ENCODE measurements at regions not wholly inside any gene's neighbourhood (a gene's known extent, or its start where the extent isn't known, plus 50 kb on each side); places are given as distances from the start of the nearest gene placed in this dataset.

DNA sequence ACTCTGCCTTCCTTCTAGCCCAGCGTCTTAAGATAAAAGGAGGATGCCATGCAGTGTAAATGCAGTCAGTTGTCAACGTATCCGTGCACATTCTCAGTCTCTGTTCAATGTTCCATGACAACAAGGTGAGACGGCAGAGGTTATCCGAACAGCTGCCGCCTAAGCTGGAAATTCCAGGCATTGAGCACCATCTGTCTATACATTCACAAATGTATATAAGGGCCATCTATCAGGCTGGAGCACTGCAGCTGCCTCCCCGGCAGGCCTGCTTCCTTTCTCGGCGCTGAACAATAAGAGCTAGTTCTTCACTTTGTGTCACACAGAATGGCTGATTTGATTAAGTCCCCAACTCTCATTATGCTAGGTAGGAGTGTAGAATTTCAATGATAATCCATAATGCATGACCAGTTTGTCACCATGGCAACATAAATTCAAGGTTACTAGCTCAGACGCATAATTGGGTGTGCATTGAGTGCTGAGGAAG lies 282.2 kb upstream of the SOX11 start:
- intact Hi-C loops (cut with DNase I), result no loop called here

DNA sequence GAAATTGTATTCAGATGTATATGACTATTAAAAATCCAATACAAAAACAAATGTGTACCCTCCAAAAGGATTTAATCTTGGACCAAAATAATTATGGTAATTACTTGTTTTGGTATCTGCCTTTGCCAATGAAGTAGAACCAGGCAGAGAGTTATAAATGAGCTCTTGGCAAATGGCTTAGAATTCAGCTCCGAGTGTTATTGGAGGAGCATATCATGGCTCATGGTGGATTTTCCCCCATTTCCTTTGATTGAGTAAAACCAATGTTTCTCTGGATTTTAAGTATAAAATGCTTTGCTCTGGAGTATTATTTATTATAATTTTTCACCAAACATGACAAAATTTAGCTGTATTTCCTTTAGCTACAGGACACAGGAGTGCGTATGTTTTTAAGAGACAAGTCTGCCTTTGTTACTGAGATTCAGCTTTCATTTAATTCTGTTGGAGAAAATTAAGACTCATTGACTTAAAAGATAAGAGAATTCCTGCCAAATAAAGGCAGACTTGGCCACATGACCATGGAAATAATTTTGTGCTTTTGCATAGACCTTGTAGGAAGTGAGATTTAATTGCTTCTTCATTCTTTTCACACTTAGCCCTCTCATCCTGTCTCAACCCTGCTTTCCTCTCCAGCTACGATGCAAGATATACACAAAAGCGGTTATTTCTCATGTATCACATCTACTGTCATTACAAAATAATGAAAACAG lies 281.0 kb upstream of the SOX11 start:
- intact Hi-C loops (cut with DNase I), result no loop called here
- no peak for DNase-seq

More for the DNA sequence above, 282.2 kb upstream of the SOX11 start:
- DNase-seq, result no peak

DNA sequence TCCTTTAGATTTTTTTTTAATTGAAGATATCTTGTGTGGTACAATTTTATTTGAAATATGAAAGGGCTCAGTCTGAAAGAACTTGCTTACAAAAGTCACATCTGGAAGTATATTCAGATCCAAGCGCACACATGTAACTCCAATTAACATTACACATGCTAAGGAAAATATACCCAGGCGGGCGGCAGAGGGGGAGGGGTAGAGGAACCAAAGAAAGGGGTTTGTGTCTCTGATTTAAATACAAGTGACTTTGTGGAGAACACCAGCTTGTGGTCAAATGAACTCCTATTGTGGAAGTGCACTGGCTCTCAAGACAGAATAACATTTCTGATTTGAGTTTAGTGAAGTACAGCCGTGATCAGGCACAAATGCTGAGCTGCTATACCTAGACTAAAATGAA lies 280.2 kb upstream of the SOX11 start:
- no peak for DNase-seq
- intact Hi-C loops (cut with DNase I), result no loop called here

DNA sequence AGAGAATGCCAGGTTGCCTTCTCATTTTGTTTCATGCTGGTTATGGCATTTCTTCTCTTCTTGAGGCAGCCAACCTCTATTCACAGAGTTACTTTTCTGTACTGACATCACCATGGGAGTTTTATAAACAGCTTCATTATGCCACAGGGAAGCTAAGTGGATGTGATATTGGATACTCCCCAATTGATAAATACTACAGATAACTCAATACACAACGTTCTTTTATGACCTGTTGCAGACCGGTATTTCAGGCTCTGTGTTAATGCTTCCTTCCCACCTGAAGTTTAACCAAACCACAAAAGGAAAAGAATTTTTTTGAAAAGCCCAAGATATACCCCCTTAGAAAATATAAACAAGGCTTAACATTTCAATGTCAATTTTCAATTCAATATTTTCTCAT lies 258.3 kb upstream of the SOX11 start:
- DNase-seq, result no peak
- intact Hi-C loops (cut with DNase I), result no loop called here

DNA sequence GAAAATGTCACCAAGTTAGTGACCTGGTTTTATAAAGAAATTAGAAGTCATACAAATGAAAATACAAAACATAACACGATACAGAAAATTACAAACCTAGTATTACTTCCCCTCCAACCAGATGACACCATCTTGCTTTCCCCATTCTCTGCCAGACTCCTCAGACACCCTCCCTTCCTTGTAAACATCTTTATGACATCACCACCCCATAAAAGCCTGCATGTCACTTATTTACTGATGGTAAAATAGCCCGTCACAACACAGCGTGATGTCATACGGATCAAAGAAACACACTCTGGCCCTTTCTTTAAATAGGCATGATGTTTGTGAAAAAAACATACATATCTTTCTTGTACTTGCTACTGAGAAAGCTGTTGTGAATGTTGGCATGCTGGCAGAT lies 254.8 kb upstream of the SOX11 start:
- intact Hi-C loops (cut with DNase I), result no loop called here
- DNase-seq, result no peak

DNA sequence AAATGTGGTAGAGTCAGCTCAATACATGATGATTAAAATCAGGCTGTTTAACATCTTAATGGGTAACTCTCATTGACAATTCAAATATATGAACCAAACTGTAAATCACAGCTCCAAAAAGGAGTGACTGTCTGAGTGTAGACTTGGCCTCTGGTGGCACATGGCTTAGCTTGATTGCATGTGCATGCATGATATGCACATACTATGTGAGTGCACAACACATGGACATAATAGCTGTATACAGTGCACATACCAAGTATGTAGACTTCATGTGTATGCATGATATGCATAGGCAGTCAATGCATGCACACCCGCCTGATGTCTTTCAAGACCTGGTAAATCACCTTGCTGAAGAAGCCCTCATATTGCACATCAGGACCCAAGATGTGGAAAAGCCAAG lies 252.0 kb upstream of the SOX11 start:
- intact Hi-C loops (cut with DNase I), result no loop called here
- DNase-seq, result no peak

DNA sequence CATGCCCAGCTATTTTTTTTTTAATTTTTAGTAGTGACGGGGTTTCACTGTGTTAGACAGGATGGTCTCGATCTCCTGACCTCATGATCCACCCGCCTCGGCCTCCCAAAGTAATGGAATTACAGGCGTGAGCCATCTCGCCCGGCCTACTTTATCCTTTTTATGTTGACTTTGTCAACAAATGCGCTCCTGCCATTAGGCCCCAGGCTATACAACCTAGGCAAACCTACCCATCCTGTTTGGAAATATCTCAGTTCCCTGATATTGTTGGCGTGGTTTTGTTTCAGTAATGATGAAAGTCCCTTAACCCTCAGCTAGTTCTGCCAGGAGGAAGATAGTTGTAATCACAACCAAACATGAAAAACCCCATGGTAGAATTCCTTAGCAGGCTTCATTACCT lies 249.4 kb upstream of the SOX11 start:
- intact Hi-C loops (cut with DNase I), result no loop called here

DNA sequence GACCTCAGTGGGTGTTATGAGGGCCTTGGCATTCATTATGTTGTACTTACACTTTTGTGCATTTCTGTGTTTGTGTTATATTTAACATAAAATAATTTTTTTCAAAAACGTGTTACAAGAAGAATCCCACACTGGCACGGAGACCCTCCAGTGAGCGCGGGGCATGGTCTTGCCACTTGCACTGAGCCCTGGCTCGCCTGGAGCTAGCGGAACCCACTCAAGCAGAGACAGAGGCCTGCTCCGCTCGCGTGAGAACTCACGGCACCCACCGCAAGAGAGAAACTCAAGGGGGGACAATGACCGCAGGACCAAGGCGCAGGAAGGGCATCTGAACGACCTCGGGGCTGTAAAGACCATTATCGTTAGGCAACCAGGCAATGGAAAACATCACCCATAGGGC lies 248.0 kb upstream of the SOX11 start:
- peak in 1 of 10 donors; percentile 50 for DNase-seq
- intact Hi-C loops (cut with DNase I), result no loop called here

More for the DNA sequence above, 249.4 kb upstream of the SOX11 start:
- no peak for DNase-seq

DNA sequence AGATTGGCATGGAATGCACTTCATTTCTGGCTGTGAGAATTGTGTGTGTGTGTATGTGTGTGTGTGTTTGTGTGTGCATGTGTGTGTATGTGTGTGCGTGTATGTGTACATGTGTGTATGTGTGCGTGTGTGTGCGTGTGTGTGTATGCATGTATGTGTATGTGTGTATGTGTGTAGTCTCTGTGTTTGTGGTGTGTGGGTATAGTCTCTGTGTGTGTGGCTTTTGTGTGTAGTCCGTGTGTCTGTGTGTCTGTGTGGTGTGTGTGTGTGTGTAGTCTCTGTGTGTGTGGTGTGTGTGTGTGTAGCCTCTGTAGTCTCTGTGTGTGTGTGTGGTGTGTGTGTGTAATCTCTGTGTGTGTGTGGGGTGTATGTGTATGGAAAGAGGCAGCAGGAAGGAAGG lies 247.3 kb upstream of the SOX11 start:
- intact Hi-C loops (cut with DNase I), result no loop called here
- DNase-seq, result no peak

DNA sequence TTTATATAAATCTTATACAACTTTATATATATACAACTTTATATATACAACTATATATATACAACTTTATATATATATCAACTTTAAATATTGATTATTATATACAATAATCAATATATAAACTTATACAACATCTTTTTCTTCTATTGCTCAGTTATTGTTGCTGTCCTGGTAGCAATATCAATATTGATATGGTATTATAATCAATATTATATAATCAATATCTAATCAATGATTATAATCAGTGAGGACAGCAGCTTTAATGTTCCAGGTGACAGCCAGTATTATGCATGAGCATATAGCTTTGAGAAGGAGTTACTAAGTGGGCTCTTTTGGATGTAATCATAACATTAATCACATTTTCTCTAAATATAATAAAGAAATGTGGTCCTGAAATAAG lies 242.3 kb upstream of the SOX11 start:
- no peak for DNase-seq
- intact Hi-C loops (cut with DNase I), result no loop called here

DNA sequence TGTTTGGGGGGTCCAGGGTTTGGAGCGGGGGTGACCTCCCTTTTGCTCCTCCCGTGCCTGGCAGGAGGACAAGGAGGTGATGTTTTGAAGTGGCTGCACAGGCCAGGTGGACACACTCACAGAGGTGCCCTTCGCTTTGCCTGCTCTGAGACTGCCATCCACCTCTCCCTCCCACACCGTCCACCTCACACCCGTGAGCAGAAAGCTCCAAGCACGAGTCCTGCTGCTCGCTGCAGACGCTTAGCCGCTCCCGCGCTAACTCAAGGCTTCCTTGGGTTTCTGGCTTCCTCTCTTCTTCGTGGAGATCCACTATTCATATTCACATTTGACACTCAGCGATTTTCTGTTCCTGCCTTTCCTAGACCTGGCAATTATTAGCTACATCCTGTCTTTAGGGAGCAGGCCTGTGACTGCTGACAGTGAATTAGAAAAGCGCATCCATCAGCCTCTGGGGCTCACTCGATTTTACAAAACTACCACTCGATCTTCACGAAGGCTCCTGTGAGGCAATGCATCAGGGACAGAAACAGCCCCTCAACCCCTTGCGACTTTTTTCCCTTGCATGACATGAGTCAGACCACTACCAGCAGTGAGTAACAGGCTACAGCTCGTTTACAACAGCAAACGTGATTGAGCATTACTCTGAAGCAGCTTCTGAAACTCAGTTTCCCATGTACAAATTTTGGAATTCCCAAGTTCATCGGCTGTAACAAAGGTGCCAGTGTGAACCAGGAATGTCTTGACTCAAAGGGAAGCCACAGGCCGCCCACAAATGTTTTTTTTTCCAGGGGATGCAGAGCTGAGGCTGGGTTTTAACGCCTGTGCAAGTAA lies 238.7 kb upstream of the SOX11 start:
- intact Hi-C loops (cut with DNase I), result no loop called here
- DNase-seq, result no peak

DNA sequence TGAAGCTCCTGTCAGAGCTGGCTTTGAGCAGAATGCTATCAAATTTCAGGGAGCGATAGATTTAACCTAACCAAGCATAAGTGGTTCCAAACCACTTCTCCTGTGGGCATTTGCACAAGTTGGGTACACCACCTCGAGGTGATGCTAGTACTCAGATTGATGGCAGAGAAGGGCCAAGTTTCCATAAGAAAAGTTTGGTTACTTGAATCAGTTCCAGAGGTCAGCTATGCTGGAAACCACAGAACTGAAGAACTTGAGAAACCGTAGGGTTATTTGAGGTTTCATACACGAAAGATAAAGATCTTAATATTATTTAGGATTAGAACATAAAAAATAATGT lies 238.2 kb upstream of the SOX11 start:
- intact Hi-C loops (cut with DNase I), result no loop called here
- DNase-seq, result no peak

DNA sequence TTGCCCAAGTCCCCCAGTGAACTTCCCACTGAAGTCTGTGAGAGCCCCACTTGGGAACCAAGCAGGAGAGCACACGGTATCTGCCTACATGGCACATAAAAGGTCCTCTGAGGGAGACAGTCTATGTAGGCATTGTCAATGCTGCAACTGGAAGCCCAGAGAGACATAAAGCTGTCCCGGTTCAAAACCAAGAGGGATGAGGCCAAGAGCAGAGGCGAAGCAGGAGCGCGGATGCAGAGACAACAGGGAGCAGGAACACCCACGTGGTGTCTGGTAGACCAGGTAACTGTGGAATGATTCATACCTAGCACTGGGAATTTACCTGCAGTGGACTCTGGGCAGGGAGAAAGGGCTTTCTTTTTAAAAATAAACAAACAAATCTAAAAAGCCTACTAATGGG lies 233.1 kb upstream of the SOX11 start:
- no peak for DNase-seq
- intact Hi-C loops (cut with DNase I), result no loop called here

DNA sequence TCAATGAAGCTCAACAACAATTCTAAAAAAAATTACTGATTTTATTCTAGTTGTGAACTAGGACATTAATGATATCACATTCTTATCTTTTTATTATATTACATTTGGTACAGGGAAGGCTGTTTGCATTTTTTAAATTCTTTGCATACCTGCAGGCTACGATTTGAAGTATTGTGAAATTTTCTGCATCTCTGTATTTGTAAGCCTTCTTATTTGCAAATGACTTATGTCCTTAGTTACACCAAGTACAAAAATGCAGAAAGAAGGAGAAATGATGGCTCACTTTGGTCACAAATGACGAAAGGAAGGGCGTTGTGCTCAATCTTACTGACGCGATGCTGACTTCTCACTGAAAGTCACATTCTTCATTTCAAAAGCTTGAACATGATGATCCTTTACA lies 227.5 kb upstream of the SOX11 start:
- intact Hi-C loops (cut with DNase I), result no loop called here
- DNase-seq, result no peak

DNA sequence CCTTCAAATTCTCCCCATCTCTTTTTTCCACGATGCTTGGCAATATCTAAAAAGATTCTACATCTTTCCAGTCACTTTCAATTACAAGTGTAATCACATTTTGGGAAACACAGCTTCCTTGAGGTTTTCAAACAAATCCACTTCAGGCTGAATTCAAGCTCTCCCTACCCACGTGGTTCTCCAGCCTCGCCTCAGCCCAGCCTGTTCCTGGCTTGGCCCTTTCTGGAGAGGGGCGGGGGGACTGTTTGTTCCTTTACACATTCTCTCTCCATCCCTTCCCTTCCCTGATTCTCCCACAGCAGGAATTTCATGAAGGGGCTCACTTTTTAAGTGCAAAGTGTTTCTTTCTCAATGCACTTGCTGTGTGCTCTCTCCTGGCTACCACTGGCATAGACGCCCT lies 226.3 kb upstream of the SOX11 start:
- no peak for DNase-seq
- intact Hi-C loops (cut with DNase I), result no loop called here

DNA sequence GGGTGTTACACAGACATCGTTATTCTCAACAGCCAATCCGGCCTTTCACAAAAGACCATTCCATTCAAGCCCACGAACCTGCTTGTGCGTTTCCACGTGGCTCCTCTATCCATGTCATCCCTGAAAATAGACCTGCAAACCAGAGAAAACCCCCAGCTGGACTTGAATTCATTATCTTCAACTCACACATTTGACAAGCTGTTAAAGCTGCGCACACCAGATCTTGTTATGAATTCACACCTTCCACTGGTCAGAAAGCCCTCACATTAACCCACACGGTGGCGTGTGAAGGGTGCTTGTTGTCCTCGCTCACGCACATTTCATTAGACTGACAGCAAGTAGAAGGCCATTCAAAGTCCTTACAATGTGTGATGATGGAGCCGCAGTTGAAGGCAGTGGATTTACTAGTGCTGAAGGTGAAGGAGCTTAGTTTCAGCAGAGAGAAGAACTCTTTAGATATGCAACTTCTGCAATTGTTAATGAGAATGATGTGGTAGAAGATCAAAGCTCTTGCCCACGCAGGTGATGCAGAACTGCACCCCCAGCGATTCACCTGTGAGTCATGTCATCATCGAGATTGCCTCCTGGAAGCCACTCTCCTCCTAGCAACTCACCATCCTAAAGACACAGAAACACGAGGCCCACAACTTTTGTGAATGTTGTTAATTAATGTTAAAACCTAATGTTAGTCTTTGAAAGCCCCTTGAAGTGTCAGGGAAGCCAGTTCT lies 224.8 kb upstream of the SOX11 start:
- DNase-seq, result no peak
- intact Hi-C loops (cut with DNase I), result no loop called here

DNA sequence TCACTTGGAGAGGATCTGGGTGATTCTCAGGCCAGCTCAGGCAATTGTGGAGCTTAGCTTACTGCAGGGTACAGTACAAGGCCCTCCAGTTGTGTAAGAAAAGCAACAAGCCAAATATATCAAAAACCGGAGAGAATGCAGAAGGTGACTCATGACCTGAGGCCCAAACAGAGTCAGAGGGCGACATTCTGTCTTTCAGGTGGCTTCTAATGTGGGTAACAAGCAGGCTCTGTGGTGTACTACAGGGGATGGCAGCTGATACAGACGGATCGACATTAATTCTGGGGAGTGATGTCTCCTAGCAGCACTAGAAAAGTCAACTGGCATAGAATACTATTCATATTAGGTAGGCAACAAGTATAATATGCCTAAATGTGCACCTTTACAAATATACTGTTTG lies 219.5 kb upstream of the SOX11 start:
- intact Hi-C loops (cut with DNase I), result no loop called here
- DNase-seq, result no peak

DNA sequence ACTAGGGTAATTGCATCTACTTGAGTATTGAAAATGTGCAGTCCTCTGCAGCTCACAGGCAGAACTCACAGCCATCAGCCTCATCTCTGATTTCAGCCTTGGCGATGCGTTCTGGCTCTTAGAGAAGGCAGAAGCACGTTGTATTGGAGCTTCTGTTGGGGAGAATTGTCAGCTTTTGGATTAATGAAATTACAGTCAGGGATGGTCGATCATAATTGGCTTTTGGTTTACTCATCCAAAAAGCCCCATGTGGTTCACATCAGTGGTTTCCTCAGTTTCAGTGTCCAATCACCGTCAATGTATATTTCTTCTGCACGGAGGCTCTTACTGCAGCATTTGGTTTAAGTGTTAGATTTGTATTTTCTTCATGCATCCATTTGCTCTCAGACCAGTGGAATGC lies 218.5 kb upstream of the SOX11 start:
- intact Hi-C loops (cut with DNase I), result no loop called here
- no peak for DNase-seq

DNA sequence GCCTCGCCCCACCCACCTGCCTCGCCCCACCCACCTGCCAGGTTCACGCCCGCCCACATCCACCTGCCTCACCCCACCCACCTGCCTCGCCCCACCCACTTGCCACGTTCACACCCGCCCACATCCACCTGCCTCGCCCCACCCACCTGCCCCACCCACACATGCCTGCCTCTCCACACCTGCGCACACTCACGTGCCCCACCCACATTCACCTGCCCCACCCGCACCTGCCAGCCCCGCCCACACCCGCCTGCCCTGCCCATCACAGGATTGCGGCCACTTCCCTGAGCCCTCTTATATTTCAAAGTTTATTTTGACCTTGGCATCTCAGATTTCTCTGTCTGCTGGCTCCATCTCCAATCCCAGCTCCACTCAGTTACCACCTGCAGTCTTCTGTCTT lies 217.5 kb upstream of the SOX11 start:
- intact Hi-C loops (cut with DNase I), result no loop called here
- no peak for DNase-seq

DNA sequence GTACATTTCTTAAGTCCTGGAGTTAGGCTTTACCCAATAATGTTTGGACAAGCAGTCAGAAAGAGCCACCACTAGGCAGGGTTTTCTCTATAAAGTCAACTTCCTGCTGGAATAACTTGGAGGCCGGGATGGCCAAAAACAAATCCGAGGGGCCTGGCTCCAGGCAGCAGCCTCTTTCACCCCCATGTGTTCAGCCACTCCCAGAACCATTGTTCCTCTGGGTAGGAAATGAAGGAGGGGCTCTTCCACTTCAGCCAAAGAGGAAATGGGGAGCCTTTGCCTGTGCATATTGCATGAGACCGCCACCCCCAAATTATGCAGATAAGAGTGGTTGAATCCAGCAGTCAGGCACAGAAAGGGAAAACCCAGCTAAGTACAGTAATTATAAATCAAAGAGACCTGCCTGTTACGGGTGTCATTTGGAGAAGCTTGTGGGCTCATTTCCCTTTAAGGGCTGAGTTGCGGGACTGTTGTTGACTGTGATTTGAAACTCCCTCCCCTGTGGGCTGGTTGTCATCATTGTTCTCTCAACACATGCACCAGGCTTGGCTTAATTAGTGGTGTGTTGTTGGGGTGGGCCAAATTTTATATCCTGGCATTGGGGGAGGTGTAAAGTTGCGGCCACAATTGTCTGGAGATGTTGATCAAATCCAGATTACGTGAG lies 212.8 kb upstream of the SOX11 start:
- intact Hi-C loops (cut with DNase I), result no loop called here
- DNase-seq, result no peak

DNA sequence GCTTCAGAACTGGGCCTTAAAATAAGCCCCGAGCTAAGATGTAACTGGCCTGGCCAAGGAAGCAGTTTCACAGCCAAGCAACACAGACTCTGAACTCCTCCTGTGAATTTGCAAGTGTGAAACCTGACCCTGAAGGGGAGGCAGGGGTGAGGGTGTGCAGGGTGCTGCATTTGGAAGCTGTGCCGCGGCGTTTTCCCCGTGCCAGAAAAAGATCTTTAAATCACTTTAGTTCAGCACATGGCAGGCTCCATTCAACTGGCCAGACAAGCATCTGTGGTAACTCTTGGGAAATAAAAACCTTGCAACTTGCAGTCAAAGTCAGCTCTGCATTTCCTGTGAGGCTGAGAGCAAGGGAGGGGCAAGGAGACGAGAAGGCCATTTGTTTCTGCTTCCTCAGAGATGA lies 209.3 kb upstream of the SOX11 start:
- DNase-seq, result no peak
- intact Hi-C loops (cut with DNase I), result no loop called here

Measured in posterior cingulate gyrus (tissue), 11 donors.